ENCODE measurements at regions not wholly inside any gene's neighbourhood (a gene's known extent, or its start where the extent isn't known, plus 50 kb on each side); places are given as distances from the start of the nearest gene placed in this dataset.

- no peak for TF ChIP-seq CTCF (IDR thresholded peaks at IDR 0.05; ENCODE audit: borderline replicate concordance, extremely low read depth, insufficient read depth)
Observed at GRCh38 chr10:89134963-89135362, 72.2 kb downstream of the CH25H start.

DNA sequence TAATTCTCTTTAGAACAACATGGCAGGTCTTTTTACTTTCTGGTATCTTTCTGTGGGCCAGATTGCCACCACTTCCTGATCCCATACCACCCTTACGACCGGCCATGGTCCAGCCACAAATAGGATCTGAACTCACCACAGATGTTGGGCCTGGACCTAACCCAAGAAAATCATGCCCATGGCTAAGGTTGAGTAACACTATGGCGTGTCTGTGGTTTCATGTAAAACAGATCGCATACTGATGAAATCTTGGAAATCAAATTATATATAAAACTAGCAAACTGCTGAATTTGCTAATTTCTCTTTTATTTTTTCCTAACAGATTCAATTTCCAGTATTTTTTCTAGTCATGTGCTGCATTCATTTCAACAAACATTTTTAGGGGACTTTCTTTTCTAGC, 77.2 kb downstream of the CH25H start:
- no peaks in the 10 kb centered on the region for H3K9me3 ChIP-seq (ENCODE audit: control insufficient read depth in 2 of 3, insufficient read depth in 1 of 3, low read length in 3 of 3)
- H3K4me3 ChIP-seq (ENCODE audit: low read length in 3 of 3): no peak overlapping the region
- no peaks in the 10 kb centered on the region for H3K36me3 ChIP-seq (ENCODE audit: control insufficient read depth in 2 of 3, insufficient read depth in 3 of 3, low read length in 3 of 3)
- H3K9ac ChIP-seq (ENCODE audit: low read length in 3 of 3): no peak overlapping the region
- no peak for FAIRE-seq
- TF ChIP-seq CTCF (IDR thresholded peaks at IDR 0.05; ENCODE audit: borderline replicate concordance, extremely low read depth, insufficient read depth): no peak
- DNase-seq: no peak
- H3K27ac ChIP-seq (ENCODE audit: low read depth in 2 of 2, low read length in 2 of 2): no peak overlapping the region
- intact Hi-C loops (cut with DNase I): no loop called here
- no peaks in the 10 kb centered on the region for H3K27me3 ChIP-seq (ENCODE audit: control insufficient read depth, insufficient read depth, low read length)
- no peaks in the 10 kb centered on the region for H3K4me1 ChIP-seq (ENCODE audit: control insufficient read depth in 2 of 3, insufficient read depth in 2 of 3, low read depth in 1 of 3, low read length in 3 of 3)

More at GRCh38 chr10:89134963-89135362, 72.2 kb downstream of the CH25H start:
- Histone ChIP-seq H3K4me1 (ENCODE audit: control insufficient read depth in 2 of 3, insufficient read depth in 2 of 3, low read depth in 1 of 3, low read length in 3 of 3) (no peaks in the 10 kb centered on the region), H3K36me3 (ENCODE audit: control insufficient read depth in 2 of 3, insufficient read depth in 3 of 3, low read length in 3 of 3) (no peaks in the 10 kb centered on the region), H3K4me3 (ENCODE audit: low read length in 3 of 3) (no peak overlapping the region), H3K27me3 (ENCODE audit: control insufficient read depth, insufficient read depth, low read length) (no peaks in the 10 kb centered on the region), H3K27ac (ENCODE audit: low read depth in 2 of 2, low read length in 2 of 2) (no peak overlapping the region), H3K9me3 (ENCODE audit: control insufficient read depth in 2 of 3, insufficient read depth in 1 of 3, low read length in 3 of 3) (no peaks in the 10 kb centered on the region), H3K9ac (ENCODE audit: low read length in 3 of 3) (no peak overlapping the region)
- DNase-seq: no peak
- intact Hi-C loops (cut with DNase I): no loop called here
- no peak for FAIRE-seq

DNA sequence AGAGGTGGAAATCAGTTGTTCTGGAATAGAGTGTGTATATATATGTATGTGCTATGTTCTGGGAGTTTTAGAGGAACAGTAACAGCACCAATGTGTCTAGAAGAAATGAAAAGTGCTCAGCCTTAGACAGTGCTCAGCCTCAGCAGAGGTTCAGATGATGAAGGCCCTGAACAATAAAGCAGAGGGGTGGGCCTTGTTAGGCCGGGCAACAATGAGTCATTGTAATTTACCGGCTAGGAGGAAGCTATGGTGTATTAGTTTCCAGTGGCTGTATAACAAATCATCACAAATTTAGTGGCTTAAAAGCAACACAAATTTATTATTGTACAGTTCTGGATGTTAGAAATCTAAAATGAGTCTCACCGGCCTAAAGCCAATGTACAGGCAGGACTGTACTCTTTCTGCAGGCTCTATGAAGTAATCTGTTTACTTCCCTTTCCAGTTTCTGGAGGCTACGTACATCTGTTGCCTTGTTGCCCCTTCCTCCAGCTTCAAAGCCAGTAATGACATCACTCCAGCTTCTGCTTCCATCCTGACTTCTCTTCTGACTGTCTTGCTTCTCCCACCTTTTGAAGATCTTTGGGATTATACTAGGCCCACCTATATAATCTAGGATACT, 84.6 kb downstream of the CH25H start:
- FAIRE-seq: no peak

More for the DNA sequence above, 84.6 kb downstream of the CH25H start:
- H3K27me3 ChIP-seq (ENCODE audit: control insufficient read depth, insufficient read depth, low read length): no peaks in the 10 kb centered on the region
- H3K9ac ChIP-seq (ENCODE audit: low read length in 3 of 3): no peak overlapping the region
- no peaks in the 10 kb centered on the region for H3K9me3 ChIP-seq (ENCODE audit: control insufficient read depth in 2 of 3, insufficient read depth in 1 of 3, low read length in 3 of 3)
- H3K4me1 ChIP-seq (ENCODE audit: control insufficient read depth in 2 of 3, insufficient read depth in 2 of 3, low read depth in 1 of 3, low read length in 3 of 3): no peaks in the 10 kb centered on the region
- DNase-seq: no peak
- H3K4me3 ChIP-seq (ENCODE audit: low read length in 3 of 3): no peak overlapping the region
- TF ChIP-seq CTCF (IDR thresholded peaks at IDR 0.05; ENCODE audit: borderline replicate concordance, extremely low read depth, insufficient read depth): no peak
- peak overlapping the region; percentile 13 to 15 for H3K27ac ChIP-seq (ENCODE audit: low read depth in 2 of 2, low read length in 2 of 2)
- intact Hi-C loops (cut with DNase I): no loop called here
- H3K36me3 ChIP-seq (ENCODE audit: control insufficient read depth in 2 of 3, insufficient read depth in 3 of 3, low read length in 3 of 3): no peaks in the 10 kb centered on the region
